22Rv1 (cell line): ENCODE measurements at regions not wholly inside any gene's neighbourhood (a gene's known extent, or its start where the extent isn't known, plus 50 kb on each side); places are given as distances from the start of the nearest gene placed in this dataset.

Experiments used
- CTCF ChIP-seq: fragments of 450-650 bp; IDR thresholded peaks from 2 replicates; pipeline ENCODE4 v1.5.1; 2017; ENCODE audit warnings: mild to moderate bottlenecking
- ZFX ChIP-seq: fragments of 450-650 bp; IDR thresholded peaks from 2 replicates; pipeline ENCODE4 v1.6.1; 2017; ENCODE audit warnings: antibody characterized with exemption, borderline replicate concordance

- TF ChIP-seq CTCF = no peak
- no peak for TF ChIP-seq ZFX
Observed at GRCh38 chr5:131107128-131107527, 57.9 kb downstream of the HINT1 start.
